Left renal pelvis (tissue), 4 donors: ENCODE measurements at regions not wholly inside any gene's neighbourhood (a gene's known extent, or its start where the extent isn't known, plus 50 kb on each side); places are given as distances from the start of the nearest gene placed in this dataset.

Experiments
- DNase-seq, 4 donors: peaks; one replicate each; pipeline ENCODE4 v3.0.0-alpha.2; 2013; ENCODE audit warnings: low read depth in 4 of 4, low spot score in 3 of 4

DNA sequence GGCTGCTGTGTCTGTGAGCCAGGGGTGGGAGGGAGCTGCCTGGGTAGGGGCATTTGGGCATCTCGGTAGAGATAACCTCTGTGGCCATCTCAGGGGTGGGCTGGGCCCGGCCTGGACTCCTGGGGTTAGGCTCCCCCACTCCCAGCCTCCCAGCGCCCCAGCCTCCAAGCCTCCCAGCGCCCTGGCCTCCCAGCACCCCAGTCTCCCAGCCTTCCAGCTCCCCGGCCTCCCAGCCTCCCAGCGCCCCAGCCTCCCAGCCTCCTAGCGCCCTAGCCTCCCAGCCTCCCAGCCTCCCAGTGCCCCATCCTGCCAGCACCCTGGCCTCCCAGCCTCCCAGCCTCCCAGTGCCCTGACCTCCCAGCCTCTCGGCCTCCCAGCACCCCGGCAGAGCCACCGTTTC, 85.1 kb upstream of the TTC34 start:
- DNase-seq, result no peak

DNA sequence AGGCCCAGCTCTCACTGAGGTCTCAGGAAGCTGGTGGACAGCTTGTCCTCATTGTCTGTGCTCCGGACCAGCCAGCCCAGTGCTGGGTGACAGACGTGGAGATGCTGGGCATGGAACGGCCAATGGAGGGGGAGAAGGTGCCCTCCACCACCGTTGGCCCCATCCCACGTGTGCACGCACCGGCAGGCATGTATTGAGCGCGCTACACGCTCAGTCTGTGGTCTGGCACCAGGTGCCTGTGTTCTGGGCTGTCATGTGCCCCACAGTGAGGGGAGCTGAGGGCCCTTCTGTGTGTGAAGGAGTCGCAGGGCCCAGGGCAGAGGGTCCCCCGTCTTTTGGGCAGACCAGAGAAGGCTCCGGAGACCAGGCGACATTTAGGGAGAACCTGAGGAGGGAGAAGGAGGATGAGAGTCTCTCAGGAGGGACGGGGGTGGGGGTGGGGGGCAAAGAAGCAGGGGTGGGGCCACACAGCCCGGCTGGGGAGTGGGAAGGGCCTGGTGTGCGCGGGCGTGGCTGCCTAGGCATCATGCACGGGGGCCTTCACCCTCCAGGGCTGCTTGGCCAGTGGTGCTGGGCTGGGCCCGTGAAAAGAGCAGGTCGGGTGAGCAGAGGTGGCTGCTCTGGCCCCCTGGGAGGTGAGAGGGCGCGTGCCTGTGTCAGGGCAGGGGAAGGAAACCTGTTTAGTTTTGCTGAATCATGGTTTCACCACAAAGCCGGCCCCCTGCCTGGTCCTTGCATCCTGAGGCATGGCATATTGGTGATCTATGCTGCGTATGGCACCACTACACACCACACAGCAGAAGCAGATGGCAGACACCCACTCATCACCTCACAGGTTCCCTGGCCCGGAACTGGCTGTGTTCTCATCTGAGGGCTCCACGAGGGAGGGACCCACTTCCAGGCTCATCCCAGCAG, 86.7 kb upstream of the TTC34 start:
- no peak for DNase-seq

DNA sequence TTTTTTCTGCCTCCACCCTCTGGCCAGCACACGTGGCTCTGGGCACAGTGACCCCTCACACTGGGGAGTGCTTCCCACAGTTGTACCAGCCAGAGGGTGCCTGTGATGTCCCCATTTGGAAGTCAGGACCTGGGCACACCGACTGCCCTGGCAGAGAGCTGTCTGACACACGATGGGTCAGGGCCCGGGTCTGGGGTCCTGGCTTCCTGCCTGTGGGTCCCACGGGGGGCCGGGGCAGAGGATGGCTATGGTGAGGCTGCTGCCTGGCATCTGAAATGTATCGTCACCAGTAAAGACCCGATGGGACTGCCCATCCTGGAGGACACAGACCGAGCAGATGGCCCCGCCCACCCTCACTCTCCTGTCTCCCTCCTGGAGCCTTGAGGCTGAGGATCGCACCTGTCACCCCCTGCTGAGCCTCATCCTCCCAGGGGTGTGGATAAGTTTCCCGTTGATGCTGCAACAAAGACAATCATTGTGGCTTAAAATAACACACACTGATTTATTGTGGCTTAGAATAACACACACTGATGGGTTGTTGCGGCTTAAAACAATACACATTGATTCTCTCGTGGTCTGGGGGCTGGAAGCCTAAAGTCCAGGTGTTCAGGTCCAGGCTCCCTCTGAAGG, 88.8 kb upstream of the TTC34 start:
- DNase-seq, result no peak

DNA sequence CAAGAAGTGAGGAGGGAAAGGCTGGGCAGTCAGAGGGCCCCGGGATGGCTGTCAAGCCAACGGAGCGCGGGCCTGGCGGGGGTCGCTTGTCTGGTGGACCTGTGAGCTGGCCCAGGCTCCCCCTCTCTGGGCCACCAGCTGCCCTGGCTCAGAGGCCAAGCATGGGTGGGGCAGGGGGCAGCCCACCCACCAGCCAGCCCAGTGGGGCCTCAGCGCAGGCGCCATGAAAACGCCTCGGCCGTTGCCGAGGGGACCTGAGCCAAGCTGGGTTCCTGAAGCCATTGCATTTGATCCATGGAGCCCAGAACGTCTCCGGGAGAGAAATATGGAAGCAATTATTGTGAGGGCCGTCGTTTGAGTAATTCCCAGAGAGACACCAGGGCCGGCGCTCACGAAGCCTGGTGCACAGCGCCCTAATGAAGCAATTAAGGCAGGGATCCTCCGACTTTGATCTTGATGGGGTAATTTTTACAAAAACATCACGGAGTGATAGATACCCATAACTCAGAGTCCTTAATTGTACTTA, 90.5 kb upstream of the TTC34 start:
- no peak for DNase-seq

DNA sequence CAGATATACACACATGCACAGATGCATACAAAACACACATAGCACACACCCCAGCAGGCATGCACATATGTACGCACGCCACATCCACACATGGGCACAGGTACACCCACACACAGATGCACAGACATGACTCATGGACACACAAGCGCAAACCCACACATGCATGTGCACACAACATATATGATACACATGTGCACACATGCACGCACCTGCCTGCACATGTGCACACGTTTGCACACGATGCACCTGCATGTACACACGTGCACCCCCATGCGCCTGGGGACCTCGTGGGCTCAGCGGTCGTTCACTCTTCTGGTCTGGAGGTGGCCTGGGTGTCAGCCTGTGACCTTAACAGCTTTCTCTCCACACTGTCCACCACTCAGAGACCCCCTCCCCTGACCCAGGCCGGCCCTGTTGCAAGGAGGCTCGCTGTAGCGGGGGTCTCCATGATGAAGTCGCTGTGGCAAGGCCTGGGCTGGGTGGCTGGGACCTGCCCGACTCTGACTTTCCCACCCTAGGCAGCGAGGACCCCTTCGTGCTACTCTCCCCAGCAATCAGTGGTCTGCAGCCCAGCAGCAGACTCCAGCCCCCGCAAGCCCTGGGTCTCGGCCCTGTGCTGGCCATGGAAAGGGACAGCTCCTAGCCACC, 92.1 kb upstream of the TTC34 start:
- DNase-seq, result no peak

DNA sequence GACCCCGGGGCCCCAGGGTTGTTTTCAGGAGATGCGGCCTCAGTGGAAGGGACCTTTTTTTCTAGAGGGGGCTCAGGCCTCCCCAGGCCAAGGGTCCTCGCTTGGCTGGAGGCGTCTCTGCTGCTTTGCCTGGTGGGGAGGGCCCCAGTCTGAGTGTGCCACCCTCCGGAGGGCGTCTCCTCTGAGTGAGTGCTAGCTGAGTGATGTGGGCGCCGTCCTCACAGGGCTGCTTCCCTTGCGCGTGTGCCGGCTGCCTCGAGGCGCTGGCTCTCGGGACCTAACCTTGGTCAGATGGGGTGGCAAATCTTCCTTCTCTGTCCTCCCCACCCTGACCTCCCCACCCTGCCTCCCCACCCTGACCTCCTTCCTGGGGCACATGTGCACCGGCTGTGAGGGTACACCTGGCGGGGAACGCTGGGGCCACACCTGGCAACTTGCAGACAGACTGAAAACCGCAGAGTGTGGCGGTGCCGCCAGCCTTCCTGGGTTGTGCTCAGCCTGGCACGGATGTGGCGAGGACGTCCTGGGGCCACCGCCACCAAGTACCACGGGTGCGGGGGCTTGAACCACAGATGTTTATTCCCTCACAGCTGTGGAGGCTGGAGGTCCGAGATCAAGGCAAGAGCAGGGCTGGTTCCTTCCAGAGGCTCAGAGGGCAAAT, 93.0 kb upstream of the TTC34 start:
- no peak for DNase-seq

DNA sequence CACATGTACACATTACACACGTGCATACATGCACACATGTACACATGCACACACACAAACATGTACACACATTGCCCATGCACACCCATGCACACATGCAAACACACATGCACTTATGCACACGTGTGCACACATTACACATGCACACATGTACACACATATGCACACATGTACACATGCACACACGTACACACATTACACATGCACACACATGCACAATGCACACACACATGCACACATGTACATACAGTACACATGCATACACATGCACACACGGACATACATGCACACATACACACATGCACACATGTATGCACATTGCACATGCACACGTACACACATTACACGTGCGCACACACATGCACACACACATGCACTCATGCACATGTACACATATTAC, 95.3 kb upstream of the TTC34 start:
- no peak for DNase-seq

DNA sequence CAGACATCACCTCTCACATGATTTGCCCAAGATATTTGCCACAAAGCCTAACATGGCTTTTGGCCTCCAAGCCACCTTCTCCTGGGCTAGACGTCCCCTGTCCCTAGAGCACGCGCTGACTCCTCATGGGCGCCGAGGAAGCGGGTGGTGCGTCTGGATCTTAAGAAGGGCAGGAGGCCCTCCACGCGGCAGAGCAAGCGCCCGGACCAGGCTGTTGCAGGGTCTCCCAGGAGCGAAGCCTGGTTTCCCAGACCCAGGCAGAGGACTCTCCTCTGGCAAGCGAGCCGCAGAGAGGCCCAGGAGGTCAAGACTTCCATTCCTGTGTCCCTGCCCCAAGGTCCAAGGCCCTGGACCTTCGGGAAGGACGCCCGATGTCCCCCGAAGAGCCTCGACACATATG, 101.7 kb upstream of the TTC34 start:
- no peak for DNase-seq

DNA sequence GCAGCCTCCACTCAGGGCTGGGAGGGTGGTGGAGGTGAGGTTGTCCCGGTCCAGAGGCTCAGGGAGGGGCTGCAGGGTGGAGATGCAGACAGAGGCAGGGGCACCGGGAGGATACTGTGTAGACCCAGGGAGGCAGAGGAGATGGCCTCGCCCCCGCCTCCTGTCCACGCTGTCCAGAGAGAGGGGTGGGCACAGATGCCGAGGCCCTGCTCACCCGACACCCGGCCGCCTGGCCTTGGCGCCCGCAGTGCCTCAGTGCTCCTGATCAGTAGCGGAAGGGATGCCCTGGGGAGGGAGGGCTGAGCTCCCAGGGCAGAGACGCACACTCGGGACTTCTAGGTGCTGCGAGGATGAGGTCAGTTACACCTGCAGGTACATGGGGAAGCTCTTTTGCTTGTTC, 102.7 kb upstream of the TTC34 start:
- no peak for DNase-seq

DNA sequence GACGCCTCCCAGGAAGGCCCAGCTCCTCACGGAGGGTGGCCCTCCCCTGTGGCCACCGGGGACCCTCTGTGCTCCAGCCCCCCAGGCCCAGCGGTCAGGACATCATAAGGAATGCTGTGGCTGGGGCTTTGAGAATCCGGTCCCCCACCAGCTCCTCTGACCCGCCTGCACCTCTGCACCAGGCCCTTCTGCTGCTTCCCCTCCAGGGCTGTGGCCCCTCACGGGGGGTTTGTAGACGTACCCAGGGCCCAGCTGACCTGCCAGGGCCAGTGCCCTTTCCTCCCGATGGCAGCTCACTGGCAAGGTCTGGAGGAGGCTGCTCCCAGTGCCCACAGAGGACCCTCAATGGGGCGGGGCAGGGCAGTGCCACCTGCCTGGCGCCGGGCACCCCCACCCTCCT, 103.9 kb upstream of the TTC34 start:
- DNase-seq, result no peak

DNA sequence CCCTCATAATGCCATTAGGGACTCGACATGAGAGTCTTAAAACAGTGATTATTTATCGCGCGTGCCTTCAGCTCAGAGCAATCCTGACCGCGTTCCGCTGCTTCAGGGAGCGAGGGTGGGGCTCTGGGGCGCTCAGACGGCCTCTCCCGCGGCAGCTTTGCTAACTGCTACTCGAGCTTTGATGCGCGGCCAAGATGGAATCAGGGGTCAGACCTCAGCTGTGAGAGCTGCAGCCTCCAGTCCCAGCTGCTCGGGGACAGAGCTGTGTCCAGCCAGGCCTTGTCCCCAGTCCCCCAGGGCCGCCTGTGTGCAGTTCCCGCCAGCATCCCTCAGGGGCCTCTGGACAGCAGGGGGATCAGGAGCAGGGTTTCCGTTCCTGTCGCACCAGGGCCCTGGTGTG, 104.6 kb upstream of the TTC34 start:
- DNase-seq, result peak in 1 of 4 donors; percentile 56

DNA sequence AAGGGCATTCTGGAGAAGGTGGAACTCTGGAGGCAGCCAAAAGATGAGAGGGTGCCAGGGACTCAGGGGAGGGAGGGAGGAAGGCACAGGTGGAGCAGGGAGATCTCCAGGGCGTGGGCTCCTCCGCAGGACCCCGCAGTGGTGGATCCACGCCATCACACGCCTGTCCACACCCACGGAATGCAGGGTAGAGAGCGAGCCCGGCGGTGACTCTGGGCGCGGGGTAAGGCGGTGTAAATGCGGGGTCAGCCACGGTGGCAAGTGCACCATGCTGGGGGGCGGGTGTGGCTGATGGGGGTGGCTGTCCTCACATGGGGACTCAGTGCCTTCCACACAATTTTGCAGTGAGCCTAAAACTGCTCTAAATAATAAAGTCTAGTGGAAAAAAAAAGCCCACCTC, 105.1 kb upstream of the TTC34 start:
- no peak for DNase-seq

DNA sequence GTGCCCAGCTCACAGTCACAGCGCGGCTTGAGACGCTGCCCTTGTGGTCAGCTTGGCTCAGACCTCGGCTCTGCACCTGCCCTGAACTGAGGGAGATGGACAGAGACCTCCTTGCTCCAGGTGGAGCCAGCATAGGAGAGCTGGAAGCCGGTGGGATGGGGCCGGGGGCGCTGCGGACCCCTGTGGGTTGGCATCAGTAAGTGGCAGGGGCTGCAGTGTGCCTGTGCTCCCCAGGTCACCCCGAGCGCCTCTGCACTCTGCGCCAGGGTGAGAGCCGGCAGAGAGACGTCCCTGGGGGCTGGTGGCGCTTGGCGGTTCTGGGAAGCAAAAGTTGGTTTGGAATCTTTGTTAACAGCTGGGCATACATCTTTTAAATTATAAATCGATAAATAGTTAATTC, 105.6 kb upstream of the TTC34 start:
- no peak for DNase-seq

DNA sequence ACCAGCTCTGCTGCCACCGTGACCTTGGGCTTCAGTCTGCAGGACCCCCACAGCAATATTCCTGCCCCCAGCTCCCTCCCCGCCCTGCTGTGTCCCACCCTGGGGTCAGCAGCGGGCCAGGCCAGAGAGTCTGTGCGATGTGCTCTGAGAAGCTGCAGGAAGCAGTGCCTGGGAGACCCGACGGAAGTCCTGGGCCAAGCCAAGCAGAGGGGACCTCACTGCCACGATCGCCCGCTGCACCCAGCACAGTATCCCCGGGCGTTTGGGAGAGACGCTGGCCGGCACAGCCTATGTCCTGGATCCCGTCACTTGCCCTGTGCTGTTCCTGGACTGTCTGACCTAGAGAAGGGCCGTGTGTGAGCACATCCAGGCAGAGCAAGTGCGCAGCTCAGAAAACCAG, 106.6 kb upstream of the TTC34 start:
- no peak for DNase-seq

DNA sequence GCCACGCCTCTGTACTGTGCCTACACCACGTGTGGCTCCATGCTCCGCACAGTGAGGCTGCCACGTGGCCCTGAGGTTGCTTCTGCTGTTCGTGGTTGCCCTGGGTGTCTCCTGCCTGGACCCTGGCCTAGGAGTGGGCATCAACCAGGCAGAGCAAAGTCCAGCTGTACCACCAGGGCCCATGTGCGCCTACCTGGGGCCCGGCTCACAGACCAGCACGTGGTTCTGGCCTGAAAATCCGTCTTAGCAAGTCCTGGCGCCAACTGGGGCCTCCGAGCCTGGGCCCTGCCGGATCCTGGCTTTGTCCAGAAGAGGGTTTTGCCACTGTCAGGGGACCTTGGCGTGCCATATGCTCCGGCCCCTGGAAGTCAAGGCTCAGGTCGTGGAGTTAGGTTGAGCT, 107.1 kb upstream of the TTC34 start:
- DNase-seq, result no peak

DNA sequence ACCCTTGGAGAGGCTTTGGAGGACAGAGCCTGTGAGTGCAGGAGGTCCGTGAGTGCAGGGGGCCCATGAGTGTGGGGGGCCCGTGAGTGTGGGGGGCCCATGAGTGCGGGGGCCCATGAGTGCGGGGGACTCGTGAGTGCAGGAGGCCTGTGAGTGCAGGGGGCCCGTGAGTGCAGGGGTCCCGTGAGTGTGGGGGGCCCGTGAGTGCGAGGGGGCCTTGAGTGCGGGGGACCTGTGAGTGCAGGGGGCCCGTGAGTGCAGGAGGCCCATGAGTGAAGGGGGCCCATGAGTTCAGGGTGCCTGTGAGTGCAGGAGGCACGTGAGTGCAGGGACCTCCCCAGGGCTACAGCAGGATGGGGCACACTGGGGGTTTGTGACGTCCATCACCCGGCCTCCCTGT, 108.3 kb upstream of the TTC34 start:
- DNase-seq, result no peak

DNA sequence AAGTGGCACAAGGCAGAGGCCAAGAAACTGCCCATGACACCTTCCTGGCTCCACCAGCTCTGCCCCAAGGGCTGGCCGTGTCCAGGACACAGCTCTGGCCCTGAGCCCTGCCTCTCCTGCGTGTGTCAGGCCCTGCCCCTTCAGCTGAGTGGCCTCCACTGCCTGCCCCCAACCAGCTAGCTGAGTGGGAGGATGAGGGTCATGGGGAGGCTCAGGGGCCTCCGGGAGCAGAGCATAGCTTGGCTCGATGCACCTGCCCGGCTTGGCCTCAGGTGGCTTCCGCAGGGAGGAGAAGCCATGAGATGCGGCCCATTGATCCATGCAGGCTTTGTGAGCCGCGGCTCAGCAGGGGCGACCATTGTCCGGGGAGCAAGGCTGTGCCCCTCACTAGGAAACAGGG, 108.7 kb upstream of the TTC34 start:
- DNase-seq, result no peak

DNA sequence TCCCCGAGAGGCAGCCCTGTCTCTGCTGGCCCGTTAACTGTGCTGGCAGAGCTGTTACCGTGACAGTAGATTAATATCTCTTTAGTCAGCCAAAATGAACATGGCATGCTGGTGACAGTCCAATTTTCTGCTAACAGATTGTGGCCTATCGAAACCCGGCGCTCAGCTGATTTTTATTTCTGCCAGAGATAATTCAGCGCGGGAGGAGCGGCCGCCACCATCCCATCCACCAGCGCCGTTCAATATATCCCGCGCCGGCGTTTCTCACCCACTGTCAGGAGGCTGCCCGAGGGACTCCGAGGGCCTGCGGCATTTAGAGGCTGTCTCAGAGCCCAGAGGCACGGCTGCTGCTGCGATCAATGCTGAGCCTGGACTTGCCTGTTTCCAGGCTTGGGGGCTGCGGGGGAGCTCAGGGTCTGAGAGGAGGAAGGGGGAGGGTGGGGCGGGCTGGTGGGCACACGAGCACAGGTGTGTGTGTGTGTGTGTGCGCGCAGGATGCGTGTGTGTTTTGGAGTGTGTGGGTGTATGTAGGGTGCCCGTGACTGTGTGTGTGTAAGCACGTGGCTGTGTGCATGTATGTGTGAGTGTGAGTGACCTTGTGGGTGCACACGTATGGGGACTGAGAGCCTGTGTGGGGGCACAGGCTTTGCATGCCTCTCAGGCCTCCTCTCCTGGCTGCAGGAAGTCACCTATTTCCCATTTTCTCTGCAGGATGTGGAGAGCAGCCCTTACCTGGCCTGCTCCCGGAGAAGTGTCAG, 109.7 kb upstream of the ACTRT2 start:
- no peak for DNase-seq

DNA sequence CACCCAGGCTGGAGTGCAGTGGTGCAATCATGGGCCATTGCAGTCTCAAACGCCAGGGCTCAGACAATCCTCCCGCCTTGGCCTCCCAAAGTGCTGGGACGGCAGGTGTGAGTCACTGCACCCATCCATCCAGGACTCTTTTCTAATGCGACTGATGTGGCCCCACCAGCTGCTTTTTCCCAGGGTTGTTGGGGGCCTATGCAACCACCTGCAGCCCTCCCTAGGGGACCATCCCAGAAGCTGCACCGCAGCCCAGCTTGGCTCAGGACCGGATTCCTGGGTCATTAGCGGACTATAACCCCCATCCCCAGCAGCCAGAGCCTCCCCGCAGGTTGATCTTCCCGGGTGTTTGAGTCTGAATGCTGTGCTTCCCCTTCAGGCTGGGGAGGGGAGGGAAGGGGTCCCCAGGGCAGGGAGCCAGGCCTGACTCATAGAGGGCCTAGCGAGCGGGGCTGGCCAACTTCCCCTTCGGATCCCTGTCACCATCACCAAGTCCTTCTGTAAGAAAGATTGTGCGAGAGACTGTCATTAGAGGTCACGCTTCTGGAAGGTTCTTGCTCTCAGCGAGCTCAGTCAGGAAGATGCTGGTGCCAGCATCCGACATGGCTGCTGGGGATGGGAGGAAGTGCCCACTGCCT, 108.7 kb upstream of the ACTRT2 start:
- no peak for DNase-seq

DNA sequence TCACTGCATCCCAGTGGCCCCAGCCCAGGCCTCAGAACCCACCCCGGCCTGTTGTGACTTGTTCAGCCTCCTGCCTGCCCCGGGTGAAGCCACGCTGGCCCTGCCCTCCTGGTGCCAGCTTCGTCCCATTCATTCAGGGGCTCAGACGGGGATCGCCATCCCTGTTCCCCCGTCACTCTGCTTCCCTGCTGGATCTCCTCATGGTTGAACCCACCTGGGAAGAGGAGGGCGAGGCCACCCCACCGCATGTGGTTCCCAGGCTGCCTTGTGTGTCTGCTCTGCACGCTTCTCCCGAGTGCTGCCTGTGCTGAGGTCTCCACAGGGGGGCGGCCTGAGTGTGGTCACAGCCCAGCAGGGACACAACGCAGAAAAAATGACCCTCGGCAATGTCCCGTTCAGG, 108.2 kb upstream of the ACTRT2 start:
- DNase-seq, result no peak
